Activated T-helper 17 cell treated with anti-CD3 and anti-CD28 coated beads, Interleukin-2, amount 50 U/mL, for 72 hours (primary cell): ENCODE measurements at regions not wholly inside any gene's neighbourhood (a gene's known extent, or its start where the extent isn't known, plus 50 kb on each side); places are given as distances from the start of the nearest gene placed in this dataset.

Experiments
- ATAC-seq: fragments of 150-1000 bp; cut with Tn5 transposase; replicated peaks from 2 replicates; pipeline ENCODE4 v1.10.0; 2021; ENCODE audit warnings: mild to moderate bottlenecking, moderate library complexity
- H3K27ac Mint-ChIP-seq: one replicate; pipeline ENCODE4 v1.8.0; 2022; ENCODE audit warnings: mixed read lengths
- H3K27me3 Mint-ChIP-seq: one replicate; pipeline ENCODE4 v1.8.0; 2022; ENCODE audit warnings: mixed read lengths
- H3K36me3 Mint-ChIP-seq: one replicate; pipeline ENCODE4 v1.8.0; 2022; ENCODE audit warnings: low read depth, mild to moderate bottlenecking, mixed read lengths
- H3K4me1 Mint-ChIP-seq: one replicate; pipeline ENCODE4 v1.8.0; 2022; ENCODE audit warnings: mixed read lengths
- H3K4me3 Mint-ChIP-seq: one replicate; pipeline ENCODE4 v1.8.0; 2022; ENCODE audit warnings: mild to moderate bottlenecking, mixed read lengths
- H3K9me3 Mint-ChIP-seq: one replicate; pipeline ENCODE4 v1.8.0; 2022; ENCODE audit warnings: mixed read lengths

DNA sequence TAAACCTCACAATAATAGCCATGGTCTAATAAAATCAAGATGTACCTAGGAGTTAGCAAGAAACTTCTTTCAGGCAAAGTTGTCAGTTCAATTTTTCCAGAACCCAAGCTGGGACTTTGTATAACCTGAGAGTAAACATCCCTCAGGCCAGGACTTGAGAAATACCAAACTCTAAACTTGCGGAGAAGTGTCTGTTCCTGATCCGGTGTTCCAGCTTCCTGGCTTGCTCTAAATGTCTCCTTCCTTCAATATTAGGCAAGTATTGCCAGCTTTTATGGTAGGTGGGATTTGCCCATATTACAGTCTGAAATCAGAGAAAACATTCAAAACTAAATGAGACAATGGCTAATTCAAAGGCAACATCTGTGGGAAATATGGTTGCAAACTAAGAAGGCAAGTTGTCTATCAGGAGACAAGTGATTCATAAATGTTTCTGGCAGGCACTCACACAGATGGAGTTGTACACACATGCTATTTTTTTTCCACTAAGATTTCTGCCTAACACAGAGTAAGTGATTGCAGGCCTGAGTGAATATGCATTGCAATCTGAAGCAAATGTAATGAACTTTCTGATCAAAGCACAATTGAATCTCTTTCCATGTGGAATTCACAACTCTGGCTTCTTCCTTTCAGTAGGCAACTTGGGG, 88.3 kb upstream of the COL8A1 start:
- no peaks in the 10 kb centered on the region for H3K36me3 Mint-ChIP-seq
- ATAC-seq, result no peak
- H3K27ac Mint-ChIP-seq, result no peak overlapping the region
- H3K4me1 Mint-ChIP-seq, result no peaks in the 10 kb centered on the region
- H3K4me3 Mint-ChIP-seq, result no peak overlapping the region
- peaks cover 2% of the 10 kb centered on the region for H3K9me3 Mint-ChIP-seq
- H3K27me3 Mint-ChIP-seq, result peaks cover 4% of the 10 kb centered on the region

DNA sequence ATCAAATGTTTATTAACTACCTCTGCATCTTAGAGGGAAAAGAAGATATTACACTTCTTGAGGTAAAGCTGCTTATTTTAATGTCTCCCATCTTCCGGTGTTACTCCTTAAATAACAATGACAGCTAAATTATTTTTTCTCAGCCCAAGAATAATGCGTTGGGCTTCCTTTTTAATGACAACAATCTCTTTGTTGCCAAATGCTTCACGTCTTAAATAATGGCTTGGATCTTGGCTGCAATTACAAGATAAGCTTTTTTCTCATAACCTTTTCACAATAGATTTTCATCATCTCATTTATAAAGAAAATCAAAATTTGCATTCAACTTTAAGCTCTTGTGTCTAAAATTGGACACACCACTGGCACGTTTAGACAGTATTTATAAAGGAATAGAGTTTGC, 89.2 kb upstream of the COL8A1 start:
- ATAC-seq, result no peak
- H3K4me3 Mint-ChIP-seq, result no peak overlapping the region
- no peak overlapping the region for H3K27ac Mint-ChIP-seq
- no peaks in the 10 kb centered on the region for H3K36me3 Mint-ChIP-seq
- H3K9me3 Mint-ChIP-seq, result no peaks in the 10 kb centered on the region
- peaks cover 2% of the 10 kb centered on the region for H3K27me3 Mint-ChIP-seq
- no peaks in the 10 kb centered on the region for H3K4me1 Mint-ChIP-seq

- H3K36me3 Mint-ChIP-seq, result no peaks in the 10 kb centered on the region
- no peak overlapping the region for H3K4me3 Mint-ChIP-seq
- H3K4me1 Mint-ChIP-seq, result no peaks in the 10 kb centered on the region
- H3K27me3 Mint-ChIP-seq, result no peaks in the 10 kb centered on the region
- H3K9me3 Mint-ChIP-seq, result no peaks in the 10 kb centered on the region
- ATAC-seq, result no peak
- no peak overlapping the region for H3K27ac Mint-ChIP-seq
Observed at GRCh38 chr3:99548674-99549073, 89.7 kb upstream of the COL8A1 start.

DNA sequence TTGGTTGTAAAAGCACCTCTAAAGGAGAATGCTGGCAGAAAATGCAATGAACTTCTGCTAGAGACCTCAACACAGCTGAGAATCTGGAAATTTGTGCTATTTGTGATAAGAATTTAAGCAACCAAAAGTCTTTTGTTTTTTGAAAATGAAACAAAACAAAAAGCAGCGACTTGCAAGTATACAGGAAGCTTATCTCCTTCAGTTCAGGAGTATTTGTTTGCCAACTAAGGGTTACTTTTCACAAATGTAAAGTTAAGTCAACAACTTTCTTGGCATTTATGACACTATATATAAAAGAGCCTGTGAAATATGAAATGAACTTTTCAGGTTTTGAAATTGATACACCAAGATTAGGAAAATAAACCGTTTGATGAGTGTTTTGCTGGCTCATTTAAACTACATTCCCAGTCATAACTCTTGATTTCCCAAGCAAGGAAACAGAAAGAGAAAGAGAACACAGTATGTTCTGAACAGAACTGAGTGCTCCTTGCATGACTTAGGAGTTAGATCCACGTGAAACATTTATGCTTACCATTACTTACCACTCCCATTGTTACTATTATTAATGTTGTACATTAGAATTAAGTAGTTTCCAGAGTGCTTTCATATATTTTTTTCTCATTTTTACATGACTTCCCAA, 92.3 kb upstream of the COL8A1 start:
- no peak for ATAC-seq
- H3K4me1 Mint-ChIP-seq, result peaks cover 7% of the 10 kb centered on the region
- H3K36me3 Mint-ChIP-seq, result no peaks in the 10 kb centered on the region
- no peak overlapping the region for H3K27ac Mint-ChIP-seq
- peak overlapping the region; percentile 35 for H3K4me3 Mint-ChIP-seq
- no peaks in the 10 kb centered on the region for H3K27me3 Mint-ChIP-seq
- peaks cover 5% of the 10 kb centered on the region for H3K9me3 Mint-ChIP-seq

- Mint-ChIP-seq H3K4me1 (peaks cover 7% of the 10 kb centered on the region), H3K36me3 (no peaks in the 10 kb centered on the region), H3K9me3 (peaks cover 5% of the 10 kb centered on the region)
Observed at GRCh38 chr3:99544786-99545281, 93.6 kb upstream of the COL8A1 start.

GRCh38 chr3:99543796-99544195, 94.6 kb upstream of the COL8A1 start:
- Mint-ChIP-seq H3K4me3 (no peak overlapping the region), H3K27me3 (no peaks in the 10 kb centered on the region), H3K36me3 (no peaks in the 10 kb centered on the region), H3K4me1 (peaks cover 7% of the 10 kb centered on the region), H3K27ac (no peak overlapping the region), H3K9me3 (peaks cover 5% of the 10 kb centered on the region)
- no peak for ATAC-seq

More at GRCh38 chr3:99544786-99545281, 93.6 kb upstream of the COL8A1 start:
- ATAC-seq, result no peak
- H3K27ac Mint-ChIP-seq, result no peak overlapping the region
- H3K4me3 Mint-ChIP-seq, result no peak overlapping the region
- H3K27me3 Mint-ChIP-seq, result no peaks in the 10 kb centered on the region

- ATAC-seq, result no peak
- peak overlapping the region; percentile 4 for H3K4me3 Mint-ChIP-seq
- no peak overlapping the region for H3K27ac Mint-ChIP-seq
- peaks cover 5% of the 10 kb centered on the region for H3K9me3 Mint-ChIP-seq
- H3K4me1 Mint-ChIP-seq, result peaks cover 7% of the 10 kb centered on the region
- no peaks in the 10 kb centered on the region for H3K36me3 Mint-ChIP-seq
- no peaks in the 10 kb centered on the region for H3K27me3 Mint-ChIP-seq
Observed at GRCh38 chr3:99542767-99543518, 95.5 kb upstream of the COL8A1 start.

DNA sequence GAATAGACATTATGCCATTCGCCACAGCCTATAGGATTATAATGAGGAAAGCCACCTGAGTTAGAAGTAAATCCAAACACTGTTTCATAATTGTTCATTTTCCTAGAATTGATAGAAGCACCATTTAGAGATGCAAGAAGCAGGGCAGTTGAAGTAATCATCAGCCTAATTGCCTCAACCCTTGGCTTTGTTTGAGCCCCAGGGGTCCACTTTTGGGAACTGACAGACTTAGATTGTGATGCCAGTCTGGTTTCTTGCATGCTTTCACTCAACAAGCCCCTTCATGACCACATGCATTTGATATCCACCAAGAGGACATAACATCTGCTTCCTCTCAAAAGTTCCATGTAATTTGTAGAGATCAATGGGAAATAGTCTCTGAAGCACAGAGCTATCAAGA, 97.2 kb upstream of the COL8A1 start:
- H3K9me3 Mint-ChIP-seq, result peaks cover 5% of the 10 kb centered on the region
- H3K4me1 Mint-ChIP-seq, result peaks cover 7% of the 10 kb centered on the region
- H3K27me3 Mint-ChIP-seq, result no peaks in the 10 kb centered on the region
- H3K36me3 Mint-ChIP-seq, result no peaks in the 10 kb centered on the region
- H3K27ac Mint-ChIP-seq, result no peak overlapping the region
- H3K4me3 Mint-ChIP-seq, result no peak overlapping the region
- ATAC-seq, result no peak

- Mint-ChIP-seq H3K4me1 (no peaks in the 10 kb centered on the region), H3K27me3 (peaks cover 4% of the 10 kb centered on the region), H3K9me3 (no peaks in the 10 kb centered on the region), H3K27ac (no peak overlapping the region), H3K36me3 (no peaks in the 10 kb centered on the region), H3K4me3 (no peak overlapping the region)
- ATAC-seq, result no peak
Observed at GRCh38 chr3:99537416-99537815, 101.0 kb upstream of the COL8A1 start.

GRCh38 chr3:99536555-99537314, 101.7 kb upstream of the COL8A1 start:
- peaks cover 4% of the 10 kb centered on the region for H3K27me3 Mint-ChIP-seq
- ATAC-seq, result no peak
- H3K36me3 Mint-ChIP-seq, result no peaks in the 10 kb centered on the region

DNA sequence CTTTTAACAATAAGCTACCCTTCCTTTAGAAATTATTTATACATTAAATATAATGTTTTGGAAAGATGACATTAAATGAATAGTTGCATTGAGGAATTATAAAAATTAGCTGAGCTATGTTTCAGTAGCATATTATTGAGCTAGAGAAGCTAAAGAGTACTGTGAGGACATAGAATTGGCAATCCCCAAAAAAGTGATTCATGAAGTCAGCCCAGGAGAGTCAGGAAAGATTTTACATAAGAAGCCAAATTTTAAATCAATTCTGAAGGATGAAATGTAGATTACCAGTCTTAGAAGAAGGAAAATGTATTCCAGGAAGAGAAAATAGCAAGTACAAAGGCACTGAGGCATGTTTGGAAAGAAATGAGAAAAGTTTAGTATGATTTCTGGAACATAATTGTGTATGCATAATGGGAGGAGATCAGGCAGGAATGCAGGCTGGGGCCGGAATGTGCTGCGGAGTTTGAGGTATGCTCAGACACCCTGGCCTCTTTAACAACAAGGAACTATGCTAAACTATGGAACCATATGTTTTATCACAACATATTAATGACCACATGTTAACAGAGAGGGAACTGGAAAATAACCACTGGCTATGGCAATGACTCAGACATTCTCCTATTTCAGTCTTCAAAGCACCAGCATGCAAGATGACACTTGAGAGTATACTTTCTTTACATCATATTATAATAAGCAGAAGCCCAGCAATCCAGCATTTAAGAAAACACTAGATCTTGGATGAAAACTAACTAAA, 103.3 kb upstream of the COL8A1 start:
- H3K27me3 Mint-ChIP-seq, result peaks cover 4% of the 10 kb centered on the region

More at GRCh38 chr3:99536555-99537314, 101.7 kb upstream of the COL8A1 start:
- Mint-ChIP-seq H3K27ac (no peak overlapping the region), H3K4me3 (no peak overlapping the region), H3K9me3 (no peaks in the 10 kb centered on the region), H3K4me1 (no peaks in the 10 kb centered on the region)

GRCh38 chr3:99532246-99532645, 106.1 kb upstream of the COL8A1 start:
- Mint-ChIP-seq H3K27ac (no peak overlapping the region), H3K4me3 (no peak overlapping the region), H3K36me3 (no peaks in the 10 kb centered on the region), H3K9me3 (no peaks in the 10 kb centered on the region), H3K27me3 (peaks cover 4% of the 10 kb centered on the region), H3K4me1 (no peaks in the 10 kb centered on the region)
- no peak for ATAC-seq

More for the DNA sequence above, 103.3 kb upstream of the COL8A1 start:
- H3K36me3 Mint-ChIP-seq, result no peaks in the 10 kb centered on the region
- no peak for ATAC-seq
- H3K4me3 Mint-ChIP-seq, result no peak overlapping the region
- H3K27ac Mint-ChIP-seq, result no peak overlapping the region
- H3K9me3 Mint-ChIP-seq, result no peaks in the 10 kb centered on the region
- H3K4me1 Mint-ChIP-seq, result no peaks in the 10 kb centered on the region

DNA sequence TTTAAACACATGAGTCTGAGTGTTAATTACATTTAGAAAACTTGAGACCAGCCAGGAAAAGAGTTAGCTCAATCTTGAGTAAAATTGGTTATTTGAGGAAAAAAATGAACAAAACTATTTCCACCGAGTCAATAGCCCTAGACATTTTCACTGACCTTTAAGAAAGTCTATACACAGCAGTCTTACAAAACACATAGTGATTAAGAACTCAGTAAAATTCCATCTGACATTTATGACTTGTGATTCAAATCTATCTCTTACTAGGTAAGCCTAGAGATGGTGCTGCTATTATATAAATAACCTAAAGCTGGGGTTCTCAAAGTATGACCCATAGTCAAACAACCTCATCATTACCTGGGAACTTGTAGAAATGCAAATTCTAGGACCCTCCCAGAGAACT, 109.1 kb upstream of the COL8A1 start:
- no peaks in the 10 kb centered on the region for H3K4me1 Mint-ChIP-seq
- ATAC-seq, result no peak
- H3K9me3 Mint-ChIP-seq, result peaks cover 5% of the 10 kb centered on the region
- H3K4me3 Mint-ChIP-seq, result no peak overlapping the region
- no peaks in the 10 kb centered on the region for H3K36me3 Mint-ChIP-seq
- no peak overlapping the region for H3K27ac Mint-ChIP-seq
- no peaks in the 10 kb centered on the region for H3K27me3 Mint-ChIP-seq

- Mint-ChIP-seq H3K9me3 (peaks cover 5% of the 10 kb centered on the region), H3K4me1 (no peaks in the 10 kb centered on the region), H3K27me3 (no peaks in the 10 kb centered on the region), H3K4me3 (no peak overlapping the region), H3K36me3 (no peaks in the 10 kb centered on the region), H3K27ac (no peak overlapping the region)
- no peak for ATAC-seq
Observed at GRCh38 chr3:99526921-99527320, 111.5 kb upstream of the COL8A1 start.
